ENCODE measurements at regions not wholly inside any gene's neighbourhood (a gene's known extent, or its start where the extent isn't known, plus 50 kb on each side); places are given as distances from the start of the nearest gene placed in this dataset.
"Not testable (repeated sequence)": the region's sequence is repeated elsewhere in the genome, so short reads cannot be mapped to it uniquely, and the experiment has no call there.

GRCh38 chr4:94155404-94155803 is 52.3 kb upstream of the SMARCAD1 start:
- not testable (repeated sequence) for TF ChIP-seq EZH2 (IDR thresholded peaks at IDR 0.05; ENCODE audit: borderline replicate concordance, low read length)
- TF ChIP-seq, protein P1, sequence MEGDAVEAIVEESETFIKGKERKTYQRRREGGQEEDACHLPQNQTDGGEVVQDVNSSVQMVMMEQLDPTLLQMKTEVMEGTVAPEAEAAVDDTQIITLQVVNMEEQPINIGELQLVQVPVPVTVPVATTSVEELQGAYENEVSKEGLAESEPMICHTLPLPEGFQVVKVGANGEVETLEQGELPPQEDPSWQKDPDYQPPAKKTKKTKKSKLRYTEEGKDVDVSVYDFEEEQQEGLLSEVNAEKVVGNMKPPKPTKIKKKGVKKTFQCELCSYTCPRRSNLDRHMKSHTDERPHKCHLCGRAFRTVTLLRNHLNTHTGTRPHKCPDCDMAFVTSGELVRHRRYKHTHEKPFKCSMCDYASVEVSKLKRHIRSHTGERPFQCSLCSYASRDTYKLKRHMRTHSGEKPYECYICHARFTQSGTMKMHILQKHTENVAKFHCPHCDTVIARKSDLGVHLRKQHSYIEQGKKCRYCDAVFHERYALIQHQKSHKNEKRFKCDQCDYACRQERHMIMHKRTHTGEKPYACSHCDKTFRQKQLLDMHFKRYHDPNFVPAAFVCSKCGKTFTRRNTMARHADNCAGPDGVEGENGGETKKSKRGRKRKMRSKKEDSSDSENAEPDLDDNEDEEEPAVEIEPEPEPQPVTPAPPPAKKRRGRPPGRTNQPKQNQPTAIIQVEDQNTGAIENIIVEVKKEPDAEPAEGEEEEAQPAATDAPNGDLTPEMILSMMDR (IDR thresholded peaks at IDR 0.05; ENCODE audit: low read length), result not testable (repeated sequence)

Data from OCI-LY1 (cell line).